Stimulated activated CD8-positive, alpha-beta memory T cell treated with anti-CD3 and anti-CD28 coated beads, Interleukin-4, amount 100 ng/mL, for 24 hours (primary cell): ENCODE measurements at regions not wholly inside any gene's neighbourhood (a gene's known extent, or its start where the extent isn't known, plus 50 kb on each side); places are given as distances from the start of the nearest gene placed in this dataset.

Experiments used
- DNase-seq: peaks from one replicate; pipeline ENCODE4 v3.0.0-alpha.2; 2020; ENCODE audit warnings: low read depth

GRCh38 chr20:63086421-63087235 lies 79.9 kb upstream of the BHLHE23 start:
- no peak for DNase-seq

- no peak for DNase-seq
These were observed 78.5 kb upstream of the BHLHE23 start for GRCh38 chr20:63085151-63085861.

GRCh38 chr20:63084563-63084927 lies 77.8 kb upstream of the BHLHE23 start:
- no peak for DNase-seq

GRCh38 chr20:63083831-63084562 lies 77.2 kb upstream of the BHLHE23 start:
- DNase-seq, result no peak

GRCh38 chr20:63082939-63083735 lies 76.4 kb upstream of the BHLHE23 start:
- DNase-seq, result no peak

GRCh38 chr20:63082308-63082938 lies 75.7 kb upstream of the BHLHE23 start:
- peak; percentile 24 for DNase-seq

- no peak for DNase-seq
These were observed 75.1 kb upstream of the BHLHE23 start for GRCh38 chr20:63081831-63082230.

GRCh38 chr20:63081351-63081750 lies 74.6 kb upstream of the BHLHE23 start:
- no peak for DNase-seq

- DNase-seq, result no peak
These were observed 74.0 kb upstream of the BHLHE23 start for GRCh38 chr20:63080811-63081210.

GRCh38 chr20:63080411-63080810 lies 73.6 kb upstream of the BHLHE23 start:
- DNase-seq, result no peak

GRCh38 chr20:63079971-63080370 lies 73.2 kb upstream of the BHLHE23 start:
- no peak for DNase-seq

GRCh38 chr20:63077705-63078104 lies 70.9 kb upstream of the BHLHE23 start:
- DNase-seq, result no peak

- no peak for DNase-seq
These were observed 69.7 kb upstream of the BHLHE23 start for GRCh38 chr20:63076421-63076820.

- no peak for DNase-seq
These were observed 67.9 kb upstream of the BHLHE23 start for GRCh38 chr20:63074631-63075030.

GRCh38 chr20:63074182-63074581 lies 67.4 kb upstream of the BHLHE23 start:
- no peak for DNase-seq

GRCh38 chr20:63073738-63074065 lies 66.9 kb upstream of the BHLHE23 start:
- no peak for DNase-seq

- DNase-seq, result no peak
These were observed 66.4 kb upstream of the BHLHE23 start for GRCh38 chr20:63072991-63073737.

GRCh38 chr20:63072231-63072791 lies 65.5 kb upstream of the BHLHE23 start:
- no peak for DNase-seq

GRCh38 chr20:63071541-63072181 lies 64.9 kb upstream of the BHLHE23 start:
- DNase-seq, result peak; percentile 19
